Astrocyte (in vitro differentiated cells and primary cell): ENCODE measurements at regions not wholly inside any gene's neighbourhood (a gene's known extent, or its start where the extent isn't known, plus 50 kb on each side); places are given as distances from the start of the nearest gene placed in this dataset.

Source experiments
- DNase-seq: peaks from one replicate; pipeline ENCODE4 v3.0.0-alpha.2; 2010; ENCODE audit warnings: low read depth
- FAIRE-seq: peaks from 2 replicates; lab custom pipeline; 2011; peaks lifted over from hg19 to GRCh38; lab: Jason Lieb, UNC
- H2AFZ ChIP-seq: 2 replicates; pipeline ENCODE4 v1.6.0; 2012; ENCODE audit warnings: low read depth, low read length, inconsistent platforms
- H3K27ac ChIP-seq: 2 replicates; pipeline ENCODE4 v1.5.1; 2011; ENCODE audit warnings: low read depth, low read length, inconsistent platforms
- H3K27me3 ChIP-seq: 2 replicates; pipeline ENCODE4 v1.6.0; 2011; ENCODE audit warnings: low read length, inconsistent platforms; ENCODE audit not compliant: insufficient read depth
- H3K36me3 ChIP-seq: 2 replicates; pipeline ENCODE4 v1.5.1; 2011; ENCODE audit warnings: low read length, inconsistent platforms; ENCODE audit not compliant: insufficient read depth
- H3K4me1 ChIP-seq: 2 replicates; pipeline ENCODE4 v1.5.1; 2011; ENCODE audit warnings: low read length, inconsistent platforms; ENCODE audit not compliant: insufficient read depth
- H3K4me2 ChIP-seq: 2 replicates; pipeline ENCODE4 v1.6.0; 2012; ENCODE audit warnings: low read length, inconsistent platforms
- H3K4me3 ChIP-seq: 2 replicates; pipeline ENCODE4 v1.5.1; 2011; ENCODE audit warnings: low read depth, mild to moderate bottlenecking, low read length, inconsistent platforms; ENCODE audit not compliant: insufficient read depth
- H3K79me2 ChIP-seq: 2 replicates; pipeline ENCODE4 v1.6.0; 2012; ENCODE audit warnings: mild to moderate bottlenecking, low read length, inconsistent platforms; ENCODE audit not compliant: insufficient read depth
- H3K9ac ChIP-seq: 2 replicates; pipeline ENCODE4 v1.6.0; 2012; ENCODE audit warnings: mild to moderate bottlenecking, low read length, inconsistent platforms
- H3K9me3 ChIP-seq: 2 replicates; pipeline ENCODE4 v1.5.1; 2012; ENCODE audit warnings: low read depth, mild to moderate bottlenecking, low read length, inconsistent platforms; ENCODE audit not compliant: insufficient read depth
- H4K20me1 ChIP-seq: 2 replicates; pipeline ENCODE4 v1.6.0; 2012; ENCODE audit warnings: low read length, inconsistent platforms; ENCODE audit not compliant: insufficient read depth
- H3K27ac Mint-ChIP-seq: one replicate; pipeline ENCODE4 v1.8.0; 2021; ENCODE audit warnings: mild to moderate bottlenecking, mixed read lengths; ENCODE audit not compliant: unreplicated experiment
- H3K27me3 Mint-ChIP-seq: one replicate; pipeline ENCODE4 v1.8.0; 2021; ENCODE audit warnings: low read depth, mixed read lengths; ENCODE audit not compliant: unreplicated experiment
- H3K36me3 Mint-ChIP-seq: one replicate; pipeline ENCODE4 v1.8.0; 2021; ENCODE audit warnings: low read depth, mixed read lengths; ENCODE audit not compliant: unreplicated experiment
- H3K4me1 Mint-ChIP-seq: one replicate; pipeline ENCODE4 v1.8.0; 2021; ENCODE audit warnings: low read depth, mixed read lengths; ENCODE audit not compliant: unreplicated experiment
- H3K4me3 Mint-ChIP-seq: one replicate; pipeline ENCODE4 v1.8.0; 2021; ENCODE audit warnings: mild to moderate bottlenecking, moderate library complexity, mixed read lengths; ENCODE audit not compliant: unreplicated experiment
- H3K9me3 Mint-ChIP-seq: one replicate; pipeline ENCODE4 v1.8.0; 2021; ENCODE audit warnings: mild to moderate bottlenecking, mixed read lengths; ENCODE audit not compliant: unreplicated experiment
- EZH2 ChIP-seq: IDR thresholded peaks from 2 replicates; pipeline ENCODE4 v1.6.1; 2012; ENCODE audit warnings: mild to moderate bottlenecking, low read length, inconsistent platforms; ENCODE audit not compliant: insufficient read depth
- TF ChIP-seq, protein P1 (sequence below): IDR thresholded peaks from 2 replicates; pipeline ENCODE4 v1.5.1; 2011; ENCODE audit warnings: low read depth, mild to moderate bottlenecking, inconsistent platforms, low read length, moderate library complexity; ENCODE audit not compliant: insufficient read depth

DNA sequence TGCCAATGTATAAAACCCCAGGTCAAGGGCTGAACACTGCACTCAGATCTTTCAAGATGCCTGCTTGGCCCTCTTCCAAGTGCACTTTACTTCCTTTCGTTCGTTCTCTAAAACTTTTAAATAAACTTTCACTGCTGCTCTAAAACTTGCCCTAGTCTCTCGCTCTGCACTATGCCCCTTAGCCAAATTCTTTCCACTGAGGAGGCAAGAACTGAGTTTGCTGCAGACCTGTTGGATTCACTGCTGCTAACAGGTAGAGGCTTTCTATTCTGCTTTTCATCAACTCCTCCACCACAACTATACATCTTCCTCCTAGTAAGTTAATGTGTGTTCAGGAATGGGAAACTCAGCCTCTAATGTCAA is 467.9 kb downstream of the MBD2 start:
- no peak overlapping the region for H3K27ac ChIP-seq
- no peak for FAIRE-seq
- no peak for DNase-seq
- no peak overlapping the region for H3K4me3 ChIP-seq
- H3K27ac Mint-ChIP-seq: no peak overlapping the region
- no peaks in the 10 kb centered on the region for H4K20me1 ChIP-seq
- no peak for TF ChIP-seq EZH2
- TF ChIP-seq, protein P1, sequence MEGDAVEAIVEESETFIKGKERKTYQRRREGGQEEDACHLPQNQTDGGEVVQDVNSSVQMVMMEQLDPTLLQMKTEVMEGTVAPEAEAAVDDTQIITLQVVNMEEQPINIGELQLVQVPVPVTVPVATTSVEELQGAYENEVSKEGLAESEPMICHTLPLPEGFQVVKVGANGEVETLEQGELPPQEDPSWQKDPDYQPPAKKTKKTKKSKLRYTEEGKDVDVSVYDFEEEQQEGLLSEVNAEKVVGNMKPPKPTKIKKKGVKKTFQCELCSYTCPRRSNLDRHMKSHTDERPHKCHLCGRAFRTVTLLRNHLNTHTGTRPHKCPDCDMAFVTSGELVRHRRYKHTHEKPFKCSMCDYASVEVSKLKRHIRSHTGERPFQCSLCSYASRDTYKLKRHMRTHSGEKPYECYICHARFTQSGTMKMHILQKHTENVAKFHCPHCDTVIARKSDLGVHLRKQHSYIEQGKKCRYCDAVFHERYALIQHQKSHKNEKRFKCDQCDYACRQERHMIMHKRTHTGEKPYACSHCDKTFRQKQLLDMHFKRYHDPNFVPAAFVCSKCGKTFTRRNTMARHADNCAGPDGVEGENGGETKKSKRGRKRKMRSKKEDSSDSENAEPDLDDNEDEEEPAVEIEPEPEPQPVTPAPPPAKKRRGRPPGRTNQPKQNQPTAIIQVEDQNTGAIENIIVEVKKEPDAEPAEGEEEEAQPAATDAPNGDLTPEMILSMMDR: no peak
- no peaks in the 10 kb centered on the region for H3K4me1 ChIP-seq
- no peak overlapping the region for H2AFZ ChIP-seq
- no peaks in the 10 kb centered on the region for H3K9me3 ChIP-seq
- H3K79me2 ChIP-seq: no peaks in the 10 kb centered on the region
- H3K36me3 ChIP-seq: no peaks in the 10 kb centered on the region
- H3K9ac ChIP-seq: no peak overlapping the region
- H3K36me3 Mint-ChIP-seq: no peaks in the 10 kb centered on the region
- no peaks in the 10 kb centered on the region for H3K27me3 ChIP-seq
- H3K4me1 Mint-ChIP-seq: peaks cover 2% of the 10 kb centered on the region
- H3K9me3 Mint-ChIP-seq: no peaks in the 10 kb centered on the region
- H3K27me3 Mint-ChIP-seq: no peaks in the 10 kb centered on the region
- H3K4me3 Mint-ChIP-seq: no peak overlapping the region
- no peak overlapping the region for H3K4me2 ChIP-seq

GRCh38 chr18:53755914-53756609 is 468.4 kb downstream of the MBD2 start:
- H3K4me3 Mint-ChIP-seq: no peak overlapping the region
- no peak for TF ChIP-seq EZH2
- TF ChIP-seq, protein P1: no peak
- H3K4me1 Mint-ChIP-seq: peaks cover 2% of the 10 kb centered on the region
- Histone ChIP-seq H3K4me3 (no peak overlapping the region), H3K79me2 (no peaks in the 10 kb centered on the region), H3K9ac (no peak overlapping the region), H2AFZ (no peak overlapping the region), H3K9me3 (no peaks in the 10 kb centered on the region), H3K36me3 (no peaks in the 10 kb centered on the region), H3K27me3 (no peaks in the 10 kb centered on the region), H4K20me1 (no peaks in the 10 kb centered on the region), H3K4me1 (no peaks in the 10 kb centered on the region), H3K27ac (no peak overlapping the region), H3K4me2 (no peak overlapping the region)
- FAIRE-seq: no peak
- DNase-seq: no peak
- H3K9me3 Mint-ChIP-seq: no peaks in the 10 kb centered on the region
- H3K27me3 Mint-ChIP-seq: no peaks in the 10 kb centered on the region
- H3K36me3 Mint-ChIP-seq: no peaks in the 10 kb centered on the region
- H3K27ac Mint-ChIP-seq: no peak overlapping the region

DNA sequence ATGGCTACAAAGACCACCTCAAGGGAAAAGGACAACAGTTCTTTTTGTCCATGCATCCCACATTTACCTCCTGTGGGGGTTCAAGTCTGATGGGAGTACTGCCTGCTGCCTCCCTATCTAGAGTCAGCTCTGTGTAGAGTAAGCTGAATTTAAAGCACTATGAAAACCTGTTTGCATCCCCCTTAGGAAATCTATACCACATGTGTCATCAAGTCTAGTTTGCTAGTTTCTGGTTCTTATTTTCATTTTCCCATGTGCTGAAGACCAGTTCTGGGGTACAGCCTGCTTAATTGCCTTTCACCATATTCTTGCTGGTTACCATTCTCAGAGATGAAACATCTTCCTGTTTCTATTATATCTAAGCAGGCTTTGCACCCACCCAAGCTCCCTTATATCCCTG is 470.3 kb downstream of the MBD2 start:
- Histone ChIP-seq H3K27me3 (no peaks in the 10 kb centered on the region), H4K20me1 (no peaks in the 10 kb centered on the region), H2AFZ (no peak overlapping the region), H3K27ac (no peak overlapping the region), H3K4me3 (no peak overlapping the region), H3K79me2 (no peaks in the 10 kb centered on the region), H3K9ac (no peak overlapping the region), H3K36me3 (no peaks in the 10 kb centered on the region), H3K4me2 (no peak overlapping the region), H3K9me3 (no peaks in the 10 kb centered on the region), H3K4me1 (no peaks in the 10 kb centered on the region)
- Mint-ChIP-seq H3K9me3 (no peaks in the 10 kb centered on the region), H3K27ac (no peak overlapping the region), H3K4me1 (peaks cover 2% of the 10 kb centered on the region), H3K27me3 (no peaks in the 10 kb centered on the region), H3K36me3 (no peaks in the 10 kb centered on the region), H3K4me3 (no peak overlapping the region)
- TF ChIP-seq, protein P1: no peak
- TF ChIP-seq EZH2: no peak
- no peak for DNase-seq
- FAIRE-seq: no peak
